Activated CD4-positive, alpha-beta T cell treated with anti-CD3 and anti-CD28 coated beads, Interleukin-2, amount 50 U/mL, for 4 hours (primary cell): ENCODE measurements at regions not wholly inside any gene's neighbourhood (a gene's known extent, or its start where the extent isn't known, plus 50 kb on each side); places are given as distances from the start of the nearest gene placed in this dataset.

Source experiments
- DNase-seq, 2 experiments: peaks; one replicate each; pipeline ENCODE4 v3.0.0-alpha.2; 2020

GRCh38 chr12:92489781-92490180 is 213.0 kb upstream of the PLEKHG7 start:
- DNase-seq: no peak

- DNase-seq: no peak
Observed at GRCh38 chr12:92488735-92489134, 214.1 kb upstream of the PLEKHG7 start.

- DNase-seq: no peak
Observed at GRCh38 chr12:92487138-92487485, 215.7 kb upstream of the PLEKHG7 start.

GRCh38 chr12:92486443-92487137 is 216.2 kb upstream of the PLEKHG7 start:
- no peak for DNase-seq

GRCh38 chr12:92485351-92486348 is 217.1 kb upstream of the PLEKHG7 start:
- DNase-seq: no peak

- no peak for DNase-seq
Observed at GRCh38 chr12:92482599-92482998, 220.2 kb upstream of the PLEKHG7 start.

GRCh38 chr12:92481066-92481465 is 221.7 kb upstream of the PLEKHG7 start:
- DNase-seq: no peak

- no peak for DNase-seq
Observed at GRCh38 chr12:92478692-92479091, 224.1 kb upstream of the PLEKHG7 start.

GRCh38 chr12:92476844-92477243 is 225.9 kb upstream of the PLEKHG7 start:
- DNase-seq: no peak

- no peak for DNase-seq
Observed at GRCh38 chr12:92473564-92473963, 229.2 kb upstream of the PLEKHG7 start.

- DNase-seq: no peak
Observed at GRCh38 chr12:92472201-92472600, 230.6 kb upstream of the PLEKHG7 start.

- no peak for DNase-seq
Observed at GRCh38 chr12:92471551-92471950, 231.2 kb upstream of the PLEKHG7 start.

- DNase-seq: no peak
Observed at GRCh38 chr12:92470608-92471021, 232.2 kb upstream of the PLEKHG7 start.

GRCh38 chr12:92469837-92470236 is 233.0 kb upstream of the PLEKHG7 start:
- no peak for DNase-seq

- no peak for DNase-seq
Observed at GRCh38 chr12:92468358-92469020, 234.3 kb upstream of the PLEKHG7 start.

GRCh38 chr12:92467886-92468285 is 234.9 kb upstream of the PLEKHG7 start:
- no peak for DNase-seq

- no peak for DNase-seq
Observed at GRCh38 chr12:92466391-92467305, 236.1 kb upstream of the PLEKHG7 start.

- no peak for DNase-seq
Observed at GRCh38 chr12:92465786-92466295, 236.9 kb upstream of the PLEKHG7 start.

- DNase-seq: no peak
Observed at GRCh38 chr12:92464911-92465310, 237.9 kb upstream of the PLEKHG7 start.

- DNase-seq: no peak
Observed at GRCh38 chr12:92463171-92463570, 239.6 kb upstream of the PLEKHG7 start.

GRCh38 chr12:92462527-92462926 is 240.3 kb upstream of the PLEKHG7 start:
- DNase-seq: no peak

GRCh38 chr12:92462049-92462448 is 240.7 kb upstream of the PLEKHG7 start:
- DNase-seq: no peak
